PC-9 (cell line): ENCODE measurements at regions not wholly inside any gene's neighbourhood (a gene's known extent, or its start where the extent isn't known, plus 50 kb on each side); places are given as distances from the start of the nearest gene placed in this dataset.
"Not testable (repeated sequence)": the region's sequence is repeated elsewhere in the genome, so short reads cannot be mapped to it uniquely, and the experiment has no call there.

Experiments used
- BruUV-seq: library from RNA; stranded (reverse); fragments of 400-500 nt; replicated peaks from 2 replicates; lab custom pipeline; 2021; lab: Mats Ljungman, UMichigan
- CTCF ChIA-PET: fragments of 300-600 bp; sonication (Branson Sonifier 250); formaldehyde crosslinking; loops from one replicate; lab custom pipeline; 2022; ENCODE audit warnings: antibody characterized with exemption; lab: Charles Lee
- POLR2A ChIA-PET: fragments of 300-600 bp; sonication (Branson Sonifier 250); formaldehyde crosslinking; loops from one replicate; lab custom pipeline; 2022; ENCODE audit warnings: antibody characterized with exemption; ENCODE audit not compliant: unreplicated experiment; lab: Charles Lee
- DNase-seq, 2 experiments: peaks; one replicate each; pipeline versions ENCODE4 v3.0.0 to v3.0.0-alpha.2; 2015 to 2022; ENCODE audit warnings: mixed read lengths in 1 of 2
- H2AFZ ChIP-seq: fragments of 200-600 bp; sonication (generic); 2 replicates; pipeline ENCODE4 v1.8.1; 2017; ENCODE audit warnings: antibody characterized with exemption
- H3F3A ChIP-seq: fragments of 200-600 bp; sonication (generic); 2 replicates; pipeline ENCODE4 v1.8.1; 2017; ENCODE audit warnings: antibody characterized with exemption, mild to moderate bottlenecking, low read depth; ENCODE audit not compliant: insufficient read depth
- H3K27ac ChIP-seq: fragments of 200-600 bp; sonication (generic); 2 replicates; pipeline ENCODE4 v1.6.1; 2016; ENCODE audit warnings: mixed run types
- H3K27me3 ChIP-seq: fragments of 200-600 bp; sonication (generic); 2 replicates; pipeline ENCODE4 v1.6.1; 2016; ENCODE audit warnings: low read depth, mixed run types; ENCODE audit not compliant: insufficient read depth
- H3K36me3 ChIP-seq: fragments of 200-600 bp; sonication (generic); 2 replicates; pipeline ENCODE4 v1.6.1; 2016; ENCODE audit warnings: low read depth, mixed run types
- H3K4me1 ChIP-seq: fragments of 200-600 bp; sonication (generic); replicated peaks from 2 replicates; pipeline ENCODE4 v1.6.1; 2016; ENCODE audit warnings: mixed run types; ENCODE audit not compliant: insufficient read depth
- H3K4me2 ChIP-seq: fragments of 200-600 bp; sonication (generic); 2 replicates; pipeline ENCODE4 v1.6.1; 2017; ENCODE audit warnings: mixed run types
- H3K4me3 ChIP-seq: fragments of 200-600 bp; sonication (generic); 2 replicates; pipeline ENCODE4 v1.6.1; 2016; ENCODE audit warnings: mixed run types
- H3K79me2 ChIP-seq: fragments of 200-600 bp; sonication (generic); 2 replicates; pipeline ENCODE4 v1.6.1; 2017; ENCODE audit warnings: low read depth, mixed run types
- H3K9me2 ChIP-seq: fragments of 200-600 bp; sonication (generic); 2 replicates; pipeline ENCODE4 v1.8.1; 2017; ENCODE audit warnings: mild to moderate bottlenecking; ENCODE audit not compliant: insufficient read depth
- H3K9me3 ChIP-seq: fragments of 200-600 bp; sonication (generic); 2 replicates; pipeline ENCODE4 v1.8.1; 2016; ENCODE audit warnings: low read depth; ENCODE audit not compliant: insufficient read depth
- H4K20me1 ChIP-seq: fragments of 200-600 bp; sonication (generic); 2 replicates; pipeline ENCODE4 v1.8.1; 2017; ENCODE audit not compliant: insufficient read depth
- CTCF ChIP-seq: fragments of 200-600 bp; sonication (generic); conservative IDR thresholded peaks from 2 replicates; pipeline ENCODE4 v1.6.1; 2017; ENCODE audit warnings: mixed run types, antibody characterized with exemption, mild to moderate bottlenecking, moderate library complexity
- EZH2 ChIP-seq: fragments of 200-600 bp; sonication (generic); IDR thresholded peaks from 2 replicates; pipeline ENCODE4 v1.8.0; 2017; ENCODE audit warnings: antibody characterized with exemption, low read depth
- intact Hi-C: fragments of 100-400 bp; cut with micrococcal nuclease; formaldehyde crosslinking; loops from one replicate; pipeline ENCODE4 v1.10.0; 2022; ENCODE audit not compliant: unreplicated experiment

GRCh38 chr22:49391436-49391835, 436.2 kb downstream of the BRD1 start:
- Histone ChIP-seq H3K36me3 (no peaks in the 10 kb centered on the region), H3K4me2 (no peak overlapping the region), H3K27me3 (peaks cover 60% of the 10 kb centered on the region), H3K9me3 (peaks cover 11% of the 10 kb centered on the region), H3K79me2 (no peaks in the 10 kb centered on the region), H3F3A (peaks cover 14% of the 10 kb centered on the region), H3K9me2 (no peaks in the 10 kb centered on the region), H3K4me3 (no peak overlapping the region), H4K20me1 (no peaks in the 10 kb centered on the region), H2AFZ (no peak overlapping the region), H3K4me1 (no peaks in the 10 kb centered on the region), H3K27ac (no peak overlapping the region)
- intact Hi-C loops = no loop called here
- no peak for DNase-seq
- POLR2A ChIA-PET = no interaction called here
- no TSS peak for BruUV-seq
- TF ChIP-seq EZH2 (no peak), CTCF (no peak)
- CTCF ChIA-PET = no interaction called here

GRCh38 chr22:49390954-49391353, 436.7 kb downstream of the BRD1 start:
- H3K9me3 ChIP-seq = peaks cover 11% of the 10 kb centered on the region
- CTCF ChIA-PET = no interaction called here
- no peaks in the 10 kb centered on the region for H3K4me1 ChIP-seq

GRCh38 chr22:49383909-49384308, 443.8 kb downstream of the BRD1 start:
- H4K20me1 ChIP-seq, H3K4me2 ChIP-seq, BruUV-seq, CTCF ChIA-PET, H3K9me2 ChIP-seq, H3K4me1 ChIP-seq, POLR2A ChIA-PET, intact Hi-C loops, DNase-seq, H3K36me3 ChIP-seq, H2AFZ ChIP-seq, H3K4me3 ChIP-seq, H3K79me2 ChIP-seq: not testable (repeated sequence)
- Histone ChIP-seq H3K27me3 (peaks cover 36% of the 10 kb centered on the region), H3K9me3 (peaks cover 13% of the 10 kb centered on the region), H3K27ac (peak overlapping the region; percentile 58), H3F3A (peaks cover 28% of the 10 kb centered on the region)

More at GRCh38 chr22:49390954-49391353, 436.7 kb downstream of the BRD1 start:
- Histone ChIP-seq H3K9me2 (no peaks in the 10 kb centered on the region), H4K20me1 (no peaks in the 10 kb centered on the region), H3K27me3 (peaks cover 55% of the 10 kb centered on the region), H3K4me3 (no peak overlapping the region), H3K27ac (no peak overlapping the region), H2AFZ (no peak overlapping the region), H3K36me3 (no peaks in the 10 kb centered on the region), H3F3A (peaks cover 16% of the 10 kb centered on the region), H3K79me2 (no peaks in the 10 kb centered on the region), H3K4me2 (no peak overlapping the region)
- POLR2A ChIA-PET = no interaction called here
- intact Hi-C loops = no loop called here
- TF ChIP-seq EZH2 = no peak
- no peak for TF ChIP-seq CTCF
- no peak for DNase-seq
- BruUV-seq = no TSS peak

GRCh38 chr22:49382451-49382735, 445.3 kb downstream of the BRD1 start:
- ChIA-PET POLR2A (no interaction called here), CTCF (no interaction called here)
- Histone ChIP-seq H3K4me3 (no peak overlapping the region), H3K4me1 (no peaks in the 10 kb centered on the region), H3K27ac (no peak overlapping the region), H3F3A (peaks cover 20% of the 10 kb centered on the region), H3K9me3 (peaks cover 7% of the 10 kb centered on the region; the same call in 1 of the 2 replicates), H3K4me2 (no peak overlapping the region), H4K20me1 (no peaks in the 10 kb centered on the region), H3K27me3 (peaks cover 50% of the 10 kb centered on the region), H3K36me3 (no peaks in the 10 kb centered on the region), H3K9me2 (no peaks in the 10 kb centered on the region), H3K79me2 (no peaks in the 10 kb centered on the region), H2AFZ (no peak overlapping the region)
- DNase-seq = no peak
- no peak for TF ChIP-seq CTCF
- TF ChIP-seq EZH2 = no peak
- intact Hi-C loops = no loop called here
- no TSS peak for BruUV-seq
